Pons (tissue), 1 donor: ENCODE measurements at regions not wholly inside any gene's neighbourhood (a gene's known extent, or its start where the extent isn't known, plus 50 kb on each side); places are given as distances from the start of the nearest gene placed in this dataset.
"Not testable (repeated sequence)": the region's sequence is repeated elsewhere in the genome, so short reads cannot be mapped to it uniquely, and the experiment has no call there.

ENCODE experiments used
- DNase-seq: peaks from one replicate; pipeline ENCODE4 v3.0.0-alpha.2; 2016; ENCODE audit warnings: low spot score

- no peak for DNase-seq
These were observed 232.9 kb downstream of the TM9SF2 start for GRCh38 chr13:99734013-99734693.

DNA sequence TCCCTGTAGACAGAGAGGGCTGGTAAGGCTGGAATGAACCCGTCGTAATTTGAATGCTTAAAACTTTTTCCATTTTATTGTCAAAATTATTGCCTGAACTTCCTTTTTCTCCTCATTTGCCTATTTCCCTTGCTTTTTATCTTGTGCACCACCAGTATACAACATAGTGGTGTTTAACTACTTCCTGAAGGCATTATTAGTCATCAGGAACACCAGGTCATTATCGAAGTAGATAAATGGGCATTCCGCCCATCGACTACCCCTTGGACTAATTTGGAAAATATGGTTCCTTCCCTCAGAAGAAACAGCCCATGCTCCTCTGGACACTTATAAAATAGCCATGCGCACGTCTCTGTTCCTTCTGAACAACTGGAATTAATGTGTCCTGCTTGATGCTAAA is 232.1 kb downstream of the TM9SF2 start:
- DNase-seq = no peak

GRCh38 chr13:99731747-99732146 is 230.5 kb downstream of the TM9SF2 start:
- DNase-seq = no peak

GRCh38 chr13:99730403-99730802 is 229.1 kb downstream of the TM9SF2 start:
- DNase-seq = no peak

DNA sequence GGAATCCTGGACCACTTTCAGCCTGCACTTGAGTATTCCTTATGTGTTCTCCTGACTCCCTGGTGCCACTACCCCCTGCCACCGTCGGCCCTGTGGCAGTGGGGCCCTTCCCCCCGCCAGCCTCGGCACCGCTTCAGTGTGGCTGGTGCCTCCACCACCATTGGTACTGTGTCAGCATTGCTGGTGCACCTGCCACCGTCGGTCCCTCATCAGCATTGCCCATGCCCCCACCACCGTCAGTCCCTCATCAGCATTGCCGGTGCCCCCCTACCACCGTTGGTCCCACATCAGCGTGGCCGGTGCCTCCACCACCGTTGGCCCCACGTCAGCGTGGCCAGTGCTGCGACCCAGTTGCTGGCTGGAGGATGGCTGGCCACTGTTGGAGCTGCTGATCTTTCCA is 228.5 kb downstream of the TM9SF2 start:
- no peak for DNase-seq

- not testable (repeated sequence) for DNase-seq
These were observed 226.4 kb downstream of the TM9SF2 start for GRCh38 chr13:99727651-99728050.

GRCh38 chr13:99726282-99726894 is 225.1 kb downstream of the TM9SF2 start:
- no peak for DNase-seq

GRCh38 chr13:99725644-99726043 is 224.4 kb downstream of the TM9SF2 start:
- DNase-seq = no peak

GRCh38 chr13:99724633-99725517 is 223.6 kb downstream of the TM9SF2 start:
- no peak for DNase-seq

DNA sequence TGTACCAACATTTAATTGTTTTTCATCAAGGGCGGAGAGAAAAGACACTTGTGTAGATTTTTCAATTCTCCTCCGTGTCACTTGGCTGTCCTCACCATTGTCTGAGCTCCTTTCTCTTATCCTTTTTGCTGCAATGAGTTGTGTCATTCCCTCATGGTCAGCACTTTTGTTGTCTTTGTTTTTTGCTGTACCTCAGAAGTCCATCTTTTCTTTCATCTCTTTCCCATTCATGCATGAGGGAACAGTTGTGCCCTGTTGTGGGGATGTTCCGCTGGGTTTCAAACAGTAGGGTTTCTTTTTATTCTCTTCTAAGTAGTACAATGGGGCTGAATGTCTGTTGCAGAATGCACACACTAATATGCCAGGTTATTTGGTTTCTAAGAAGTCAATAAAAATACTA is 222.6 kb downstream of the TM9SF2 start:
- no peak for DNase-seq

DNA sequence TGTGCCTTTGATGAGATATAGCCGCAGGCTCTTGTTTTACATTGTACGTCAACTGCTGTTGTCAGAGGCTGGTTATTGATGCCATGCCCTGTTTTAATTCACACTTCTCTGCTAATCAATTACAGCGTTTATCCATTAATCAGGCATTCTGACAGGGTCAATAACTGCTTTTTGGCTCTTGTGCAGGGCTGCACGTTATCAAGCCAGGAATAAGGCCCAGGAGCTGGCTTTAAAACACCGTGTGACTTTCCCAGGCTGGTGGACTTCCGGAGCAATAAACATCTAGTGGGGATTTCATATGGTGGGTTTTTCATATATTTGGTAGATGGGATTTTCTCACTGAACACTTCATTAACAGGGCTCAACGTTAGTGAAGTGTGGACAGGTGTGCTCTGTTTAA is 221.7 kb downstream of the TM9SF2 start:
- no peak for DNase-seq

DNA sequence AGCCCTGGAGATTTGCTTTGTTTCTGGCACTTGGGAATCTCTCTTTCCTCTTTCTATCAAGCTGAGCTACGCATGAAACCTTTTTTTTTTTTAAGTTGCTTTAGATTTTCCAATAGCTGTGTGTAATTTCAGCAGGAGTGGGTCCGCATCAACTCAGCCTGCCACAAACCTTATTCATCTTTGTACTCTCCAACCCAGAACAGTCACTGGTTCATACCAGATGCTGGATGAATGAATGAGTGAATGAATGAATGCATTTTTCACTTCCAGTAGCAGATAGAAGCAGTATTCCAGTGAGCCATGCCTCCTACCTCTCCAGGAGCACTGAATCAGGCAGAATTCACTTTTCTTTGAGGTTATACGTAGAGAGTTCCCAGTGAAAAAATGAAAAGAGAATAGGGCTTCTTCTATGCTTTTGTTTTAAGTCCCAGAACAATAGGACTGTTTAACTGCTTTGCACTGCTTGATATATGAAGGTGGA is 221.1 kb downstream of the TM9SF2 start:
- DNase-seq = no peak

GRCh38 chr13:99721606-99722337 is 220.5 kb downstream of the TM9SF2 start:
- DNase-seq = peak; percentile 39

- no peak for DNase-seq
These were observed 216.8 kb downstream of the TM9SF2 start for GRCh38 chr13:99717959-99718674.

DNA sequence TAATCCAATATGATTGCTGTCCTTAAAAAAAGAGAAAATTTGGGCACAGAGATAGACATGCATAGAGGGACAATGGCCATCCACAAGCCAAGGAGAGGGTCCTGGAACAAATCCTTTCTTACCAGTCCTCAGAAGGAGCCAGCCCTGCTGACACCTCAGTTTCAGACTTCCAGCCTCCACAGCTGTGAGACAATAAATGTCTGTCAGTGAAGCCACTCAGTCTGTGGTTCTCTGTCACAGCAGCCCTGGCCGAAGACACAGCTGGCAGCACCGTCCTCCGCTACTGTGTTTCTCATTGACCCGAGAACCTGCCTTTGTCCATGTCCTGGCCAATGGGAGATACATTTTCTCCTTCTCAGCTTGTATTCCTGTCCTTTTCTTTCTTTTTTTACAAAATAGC is 207.9 kb downstream of the TM9SF2 start:
- peak; percentile 26 for DNase-seq

DNA sequence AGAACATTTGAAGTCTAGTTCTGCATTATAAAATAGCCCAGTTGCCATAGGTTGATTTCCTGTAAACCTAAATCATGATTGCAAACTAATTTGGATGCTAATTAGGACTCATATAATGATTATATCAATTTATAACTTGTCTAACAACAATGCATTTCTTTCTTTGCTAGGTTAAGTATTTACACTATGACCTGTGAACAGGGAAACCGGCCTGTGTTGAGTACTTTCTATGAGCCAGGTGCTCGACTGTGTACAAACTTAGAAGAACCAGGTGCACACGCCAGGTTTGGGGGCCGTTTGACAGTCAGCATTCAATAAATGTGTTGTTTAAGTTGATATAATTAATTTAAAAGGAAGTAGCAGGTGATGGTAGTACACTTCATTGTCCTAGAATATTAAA is 203.1 kb downstream of the TM9SF2 start:
- no peak for DNase-seq

- no peak for DNase-seq
These were observed 202.6 kb downstream of the TM9SF2 start for GRCh38 chr13:99703908-99704307.

GRCh38 chr13:99702687-99703319 is 201.5 kb downstream of the TM9SF2 start:
- no peak for DNase-seq

GRCh38 chr13:99700468-99700867 is 199.2 kb downstream of the TM9SF2 start:
- no peak for DNase-seq

DNA sequence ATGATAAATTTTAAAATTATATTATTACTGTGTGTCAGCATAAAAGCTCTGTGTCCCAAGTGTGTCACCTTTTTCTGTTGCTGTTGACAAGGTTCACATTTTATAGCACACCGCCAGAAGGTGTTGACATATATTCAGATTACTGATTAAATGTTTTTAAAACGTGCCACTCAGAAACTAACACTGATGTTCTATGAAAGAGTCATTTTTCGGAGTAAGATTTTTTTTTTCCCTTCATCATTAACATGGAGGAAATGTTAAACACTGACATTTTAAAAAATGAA is 197.5 kb downstream of the TM9SF2 start:
- DNase-seq = no peak
